ENCODE measurements at regions not wholly inside any gene's neighbourhood (a gene's known extent, or its start where the extent isn't known, plus 50 kb on each side); places are given as distances from the start of the nearest gene placed in this dataset.
A peak's percentile ranks its signal among the peaks of the same experiment; 100 is the strongest.

DNA sequence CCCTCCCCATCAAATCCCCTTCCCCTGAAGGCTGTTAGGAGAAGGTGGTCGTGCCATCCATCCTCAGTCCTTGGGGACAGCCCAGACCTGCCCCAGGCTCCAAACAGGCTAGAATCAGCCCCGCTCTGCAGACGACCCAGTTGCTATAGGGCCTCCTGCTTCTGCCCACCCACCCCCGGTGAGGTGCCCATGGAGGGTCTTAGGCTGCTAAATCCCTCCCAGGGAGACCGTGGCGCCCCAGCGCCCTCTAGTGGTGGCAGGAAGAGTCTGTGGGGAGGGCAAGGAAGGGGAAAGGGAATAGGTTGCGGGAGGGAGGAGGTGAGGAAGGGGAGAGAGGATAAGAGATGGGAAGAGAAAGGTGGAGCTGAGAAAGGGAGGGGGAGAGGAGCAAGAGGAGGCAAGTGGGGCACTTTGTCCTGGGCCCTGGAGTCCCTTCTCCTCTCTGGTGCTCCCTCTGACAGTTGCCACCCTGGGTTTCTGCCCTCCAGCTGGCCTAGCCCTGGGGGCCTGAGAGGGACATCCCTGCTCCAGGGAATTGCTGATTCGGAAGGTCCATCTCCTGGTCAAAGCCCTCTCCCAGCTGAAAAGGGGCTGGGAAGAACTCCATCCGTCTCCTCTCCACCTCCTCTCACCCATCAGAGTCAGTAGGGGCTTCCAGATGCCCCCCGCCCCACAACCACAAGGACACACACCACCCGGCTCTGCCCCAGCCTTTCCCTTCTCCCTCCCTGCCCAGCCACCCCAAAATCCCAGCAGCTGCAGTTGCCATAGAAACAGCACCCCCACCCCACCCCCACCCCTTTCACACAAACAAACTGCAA is 55.4 kb downstream of the CAMK2N1 start:
- Histone ChIP-seq H2BK15ac (ENCODE audit: low read depth, low read length) (no peak overlapping the region), H3K56ac (ENCODE audit: insufficient read length, low read depth, low read length) (no peak overlapping the region), H3K9ac (ENCODE audit: extremely low read depth, insufficient read length, low read length) (no peak overlapping the region), H4K5ac (ENCODE audit: insufficient read length, low read depth, low read length) (no peak overlapping the region), H2BK120ac (ENCODE audit: low read depth, low read length, poor library complexity, severe bottlenecking) (no peak overlapping the region), H3K27me3 (ENCODE audit: insufficient read depth, low read length) (no peaks in the 10 kb centered on the region; the same call in 1 of the 2 replicates), H4K8ac (replicated peaks; ENCODE audit: insufficient read length, low read depth, low read length) (no peak overlapping the region), H3K79me2 (ENCODE audit: insufficient read depth, low read length) (no peaks in the 10 kb centered on the region), H3K4me2 (ENCODE audit: insufficient read depth, insufficient read length, low read length) (no peak overlapping the region), H3K9me3 (ENCODE audit: control insufficient read depth, low read depth, low read length) (no peaks in the 10 kb centered on the region), H2AFZ (ENCODE audit: low read length) (no peak overlapping the region), H2AK5ac (ENCODE audit: insufficient read length, low read length) (no peak overlapping the region), H2BK5ac (ENCODE audit: insufficient read length, low read length) (no peak overlapping the region), H3K4ac (ENCODE audit: low read depth, low read length) (no peak overlapping the region), H4K20me1 (ENCODE audit: control insufficient read depth, insufficient read depth, insufficient read length) (peaks cover 3% of the 10 kb centered on the region), H3K18ac (ENCODE audit: insufficient read length, low read depth, low read length) (no peak overlapping the region), H2BK12ac (ENCODE audit: insufficient read length, low read depth, low read length) (no peak overlapping the region), H3K23me2 (ENCODE audit: insufficient read length, low read depth, low read length, poor library complexity, severe bottlenecking) (no peaks in the 10 kb centered on the region), H3K79me1 (ENCODE audit: insufficient read depth, low read depth, low read length, poor library complexity, severe bottlenecking) (no peaks in the 10 kb centered on the region), H4K91ac (ENCODE audit: insufficient read length, low read depth, low read length) (no peak overlapping the region), H3T11ph (ENCODE audit: low read length) (no peak overlapping the region), H3K14ac (ENCODE audit: insufficient read depth, low read length) (no peak overlapping the region), H2BK20ac (ENCODE audit: low read depth, low read length, poor library complexity, severe bottlenecking) (no peak overlapping the region), H3K23ac (ENCODE audit: insufficient read length, low read depth, low read length) (no peak overlapping the region), H3K27ac (ENCODE audit: insufficient read length, low read depth, low read length) (no peak overlapping the region), H3K4me1 (ENCODE audit: insufficient read depth, low read length) (no peaks in the 10 kb centered on the region)
- Mint-ChIP-seq H3K36me3 (ENCODE audit: insufficient read depth in 1 of 3, low read depth in 3 of 3) (no peaks in the 10 kb centered on the region; a peak in 1 of 7 replicates), H3K4me3 (peak overlapping the region in 1 of 2 experiments; percentile 19; a peak in 1 of 5 replicates), H3K27me3 (ENCODE audit: low read depth) (peaks cover 65% of the 10 kb centered on the region), H3K9me3 (peaks cover 0 to 5% of the 10 kb centered on the region in 2 experiments; a peak in 3 of 5 replicates), H3K27ac (no peak overlapping the region), H3K4me1 (peaks cover 2 to 12% of the 10 kb centered on the region in 2 experiments; a peak in 3 of 4 replicates)
- DNase-seq: peak; percentile 88
- TF ChIP-seq, protein P1, sequence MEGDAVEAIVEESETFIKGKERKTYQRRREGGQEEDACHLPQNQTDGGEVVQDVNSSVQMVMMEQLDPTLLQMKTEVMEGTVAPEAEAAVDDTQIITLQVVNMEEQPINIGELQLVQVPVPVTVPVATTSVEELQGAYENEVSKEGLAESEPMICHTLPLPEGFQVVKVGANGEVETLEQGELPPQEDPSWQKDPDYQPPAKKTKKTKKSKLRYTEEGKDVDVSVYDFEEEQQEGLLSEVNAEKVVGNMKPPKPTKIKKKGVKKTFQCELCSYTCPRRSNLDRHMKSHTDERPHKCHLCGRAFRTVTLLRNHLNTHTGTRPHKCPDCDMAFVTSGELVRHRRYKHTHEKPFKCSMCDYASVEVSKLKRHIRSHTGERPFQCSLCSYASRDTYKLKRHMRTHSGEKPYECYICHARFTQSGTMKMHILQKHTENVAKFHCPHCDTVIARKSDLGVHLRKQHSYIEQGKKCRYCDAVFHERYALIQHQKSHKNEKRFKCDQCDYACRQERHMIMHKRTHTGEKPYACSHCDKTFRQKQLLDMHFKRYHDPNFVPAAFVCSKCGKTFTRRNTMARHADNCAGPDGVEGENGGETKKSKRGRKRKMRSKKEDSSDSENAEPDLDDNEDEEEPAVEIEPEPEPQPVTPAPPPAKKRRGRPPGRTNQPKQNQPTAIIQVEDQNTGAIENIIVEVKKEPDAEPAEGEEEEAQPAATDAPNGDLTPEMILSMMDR (conservative IDR thresholded peaks at IDR 0.05): peak; percentile 98
- no CpG with 5 or more reads among the region's 12 CpGs for WGBS (ENCODE audit: extremely low coverage, insufficient read length, low lambda C conversion rate)

Data from H9 (cell line).